Skeletal muscle satellite cell (primary cell): ENCODE measurements at regions not wholly inside any gene's neighbourhood (a gene's known extent, or its start where the extent isn't known, plus 50 kb on each side); places are given as distances from the start of the nearest gene placed in this dataset.

Source experiments
- H3K27me3 ChIP-seq: 2 replicates; pipeline ENCODE4 v1.7.0; 2013; ENCODE audit warnings: low read length; ENCODE audit not compliant: control insufficient read depth, insufficient read depth
- H3K36me3 ChIP-seq: 2 replicates; pipeline ENCODE4 v1.7.0; 2013; ENCODE audit warnings: mild to moderate bottlenecking, control low read depth, low read length; ENCODE audit not compliant: insufficient read depth
- H3K4me1 ChIP-seq: 2 replicates; pipeline ENCODE4 v1.7.0; 2013; ENCODE audit warnings: low read length; ENCODE audit not compliant: control insufficient read depth, insufficient read depth
- H3K4me2 ChIP-seq: 2 replicates; pipeline ENCODE4 v1.7.0; 2013; ENCODE audit warnings: mild to moderate bottlenecking, low read length
- H3K4me3 ChIP-seq: 2 replicates; pipeline ENCODE4 v1.7.0; 2013; ENCODE audit warnings: low read length
- H3K9ac ChIP-seq: 2 replicates; pipeline ENCODE4 v1.7.0; 2013; ENCODE audit warnings: mild to moderate bottlenecking, low read depth, low read length, moderate library complexity
- H3K9me3 ChIP-seq: replicated peaks from 2 replicates; pipeline ENCODE4 v1.7.0; 2013; ENCODE audit warnings: mild to moderate bottlenecking, control low read depth, low read length

DNA sequence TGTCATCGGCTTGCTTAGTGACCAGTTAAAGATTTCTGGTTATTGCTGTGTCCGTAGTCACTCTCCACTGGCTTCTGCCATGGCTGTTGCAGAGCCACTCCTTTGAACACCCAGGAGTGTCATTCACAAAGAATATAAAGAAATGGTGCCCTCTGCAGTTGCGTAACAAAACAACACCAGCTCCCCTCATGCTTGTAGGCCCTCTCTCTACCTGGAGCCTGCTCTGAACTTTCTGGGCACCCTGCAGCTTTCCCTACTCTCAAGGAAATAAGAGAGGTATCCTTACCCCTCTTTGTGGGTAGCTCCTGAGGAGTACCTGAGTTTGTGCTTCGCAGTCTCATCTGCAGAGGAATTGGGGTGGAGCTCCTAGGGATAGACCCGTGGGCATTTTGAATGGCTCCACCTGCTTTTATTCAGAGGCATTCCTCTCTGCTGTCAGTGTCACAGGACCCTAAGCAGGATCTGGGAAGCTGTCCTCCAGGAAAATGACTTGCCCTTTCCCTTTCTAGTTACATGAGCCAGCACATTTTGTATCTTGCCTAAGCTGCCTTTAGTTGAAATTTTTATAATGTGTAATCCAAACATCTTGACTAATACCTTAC is 97.2 kb upstream of the TMEM260 start:
- H3K9me3 ChIP-seq: no peaks in the 10 kb centered on the region
- no peak overlapping the region for H3K4me3 ChIP-seq
- peaks cover 15% of the 10 kb centered on the region for H3K27me3 ChIP-seq
- H3K36me3 ChIP-seq: no peaks in the 10 kb centered on the region
- no peak overlapping the region for H3K9ac ChIP-seq
- H3K4me1 ChIP-seq: peaks cover 7% of the 10 kb centered on the region
- H3K4me2 ChIP-seq: no peak overlapping the region

DNA sequence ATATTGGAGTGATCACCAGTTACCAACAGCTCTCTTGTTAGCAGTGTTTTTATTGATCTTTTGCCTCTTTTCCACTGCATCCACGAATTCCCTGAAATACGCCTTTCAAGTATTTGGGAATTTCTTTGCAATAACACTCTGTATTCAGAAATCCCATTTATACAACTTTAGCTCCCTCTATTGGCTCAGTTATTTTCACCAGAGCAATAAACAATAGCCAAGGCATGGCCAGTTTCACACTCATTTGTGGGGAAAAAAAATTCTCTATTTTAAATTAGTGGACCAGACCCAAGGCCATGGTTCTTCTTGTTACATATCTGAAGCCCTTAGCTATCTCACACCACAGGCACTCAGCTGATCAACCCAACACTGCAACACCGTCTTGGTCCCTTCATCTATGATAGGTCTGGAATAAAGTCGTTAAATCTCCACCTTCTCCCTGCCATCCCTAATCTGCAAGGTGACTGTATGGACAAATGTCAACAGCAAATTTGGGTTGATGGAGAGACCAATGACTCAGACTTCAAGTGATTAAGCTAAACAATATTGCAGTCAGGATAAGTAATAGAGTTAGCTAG is 92.4 kb upstream of the TMEM260 start:
- H3K4me2 ChIP-seq: no peak overlapping the region
- H3K9me3 ChIP-seq: no peaks in the 10 kb centered on the region
- peaks cover 8% of the 10 kb centered on the region for H3K4me1 ChIP-seq
- no peak overlapping the region for H3K4me3 ChIP-seq
- H3K27me3 ChIP-seq: peaks cover 4% of the 10 kb centered on the region
- no peak overlapping the region for H3K9ac ChIP-seq
- no peaks in the 10 kb centered on the region for H3K36me3 ChIP-seq

DNA sequence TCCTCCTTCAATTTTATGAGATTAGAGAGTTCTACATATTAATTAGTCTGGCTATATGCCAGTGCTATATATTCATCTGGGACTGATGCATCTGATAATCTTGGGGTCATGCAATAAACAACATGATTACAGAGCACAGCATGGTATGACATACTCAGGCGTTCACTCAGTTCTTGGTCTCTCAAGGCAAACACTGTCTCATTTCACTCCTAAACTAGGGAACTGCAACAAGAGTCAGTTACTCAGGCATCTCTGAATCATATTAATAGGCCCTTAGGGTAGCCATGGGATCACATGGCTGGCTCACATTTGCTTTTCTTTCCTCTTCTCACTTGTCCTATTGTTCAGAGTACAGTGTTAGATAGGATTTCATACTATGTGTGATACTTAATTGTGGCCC is 91.8 kb upstream of the TMEM260 start:
- H3K4me1 ChIP-seq: peaks cover 4% of the 10 kb centered on the region
- no peak overlapping the region for H3K4me2 ChIP-seq
- H3K4me3 ChIP-seq: no peak overlapping the region
- no peaks in the 10 kb centered on the region for H3K9me3 ChIP-seq
- H3K9ac ChIP-seq: no peak overlapping the region
- H3K36me3 ChIP-seq: no peaks in the 10 kb centered on the region
- H3K27me3 ChIP-seq: peaks cover 2% of the 10 kb centered on the region

DNA sequence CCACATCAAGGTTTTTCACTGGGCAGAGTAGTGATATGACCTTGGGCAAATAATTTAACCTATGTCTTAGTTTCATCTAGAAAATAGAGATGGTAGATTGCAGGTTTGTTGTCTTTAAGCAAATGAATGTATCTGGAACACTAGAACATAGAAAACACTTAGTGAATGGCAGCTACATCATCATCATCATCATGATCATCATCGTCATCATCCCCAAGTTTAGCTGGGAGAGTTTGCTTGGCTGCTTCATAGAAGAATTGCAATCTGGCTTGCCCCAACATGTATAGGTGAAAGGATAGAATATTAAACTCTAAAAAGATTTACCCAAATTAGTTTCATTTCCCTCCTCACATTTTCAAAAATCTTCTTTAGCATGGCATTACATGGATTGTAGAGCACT is 91.3 kb upstream of the TMEM260 start:
- Histone ChIP-seq H3K9me3 (no peaks in the 10 kb centered on the region), H3K4me2 (no peak overlapping the region), H3K9ac (no peak overlapping the region), H3K27me3 (peaks cover 8% of the 10 kb centered on the region), H3K36me3 (no peaks in the 10 kb centered on the region), H3K4me3 (no peak overlapping the region), H3K4me1 (peaks cover 4% of the 10 kb centered on the region)

DNA sequence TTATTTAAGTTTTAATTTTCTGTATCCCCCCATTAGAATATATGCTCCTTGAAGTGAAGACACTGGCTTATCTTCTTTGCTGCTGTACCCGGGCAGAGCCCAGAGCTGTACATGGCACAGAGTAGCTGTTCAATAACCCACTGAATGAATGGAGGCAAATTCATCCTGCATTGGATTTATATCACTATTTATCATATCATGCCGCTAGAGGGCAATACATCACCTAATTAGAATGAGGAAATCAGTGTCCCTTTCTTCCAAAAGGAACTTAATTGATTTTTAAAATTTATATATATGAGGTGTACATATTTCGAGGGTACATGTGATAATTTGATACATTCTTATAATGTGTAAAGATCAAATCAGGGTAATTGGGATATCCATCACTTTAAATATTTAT is 89.2 kb upstream of the TMEM260 start:
- H3K9ac ChIP-seq: no peak overlapping the region
- H3K4me3 ChIP-seq: no peak overlapping the region
- H3K4me1 ChIP-seq: peaks cover 4% of the 10 kb centered on the region
- no peaks in the 10 kb centered on the region for H3K9me3 ChIP-seq
- no peaks in the 10 kb centered on the region for H3K36me3 ChIP-seq
- H3K27me3 ChIP-seq: peaks cover 26% of the 10 kb centered on the region
- H3K4me2 ChIP-seq: no peak overlapping the region

DNA sequence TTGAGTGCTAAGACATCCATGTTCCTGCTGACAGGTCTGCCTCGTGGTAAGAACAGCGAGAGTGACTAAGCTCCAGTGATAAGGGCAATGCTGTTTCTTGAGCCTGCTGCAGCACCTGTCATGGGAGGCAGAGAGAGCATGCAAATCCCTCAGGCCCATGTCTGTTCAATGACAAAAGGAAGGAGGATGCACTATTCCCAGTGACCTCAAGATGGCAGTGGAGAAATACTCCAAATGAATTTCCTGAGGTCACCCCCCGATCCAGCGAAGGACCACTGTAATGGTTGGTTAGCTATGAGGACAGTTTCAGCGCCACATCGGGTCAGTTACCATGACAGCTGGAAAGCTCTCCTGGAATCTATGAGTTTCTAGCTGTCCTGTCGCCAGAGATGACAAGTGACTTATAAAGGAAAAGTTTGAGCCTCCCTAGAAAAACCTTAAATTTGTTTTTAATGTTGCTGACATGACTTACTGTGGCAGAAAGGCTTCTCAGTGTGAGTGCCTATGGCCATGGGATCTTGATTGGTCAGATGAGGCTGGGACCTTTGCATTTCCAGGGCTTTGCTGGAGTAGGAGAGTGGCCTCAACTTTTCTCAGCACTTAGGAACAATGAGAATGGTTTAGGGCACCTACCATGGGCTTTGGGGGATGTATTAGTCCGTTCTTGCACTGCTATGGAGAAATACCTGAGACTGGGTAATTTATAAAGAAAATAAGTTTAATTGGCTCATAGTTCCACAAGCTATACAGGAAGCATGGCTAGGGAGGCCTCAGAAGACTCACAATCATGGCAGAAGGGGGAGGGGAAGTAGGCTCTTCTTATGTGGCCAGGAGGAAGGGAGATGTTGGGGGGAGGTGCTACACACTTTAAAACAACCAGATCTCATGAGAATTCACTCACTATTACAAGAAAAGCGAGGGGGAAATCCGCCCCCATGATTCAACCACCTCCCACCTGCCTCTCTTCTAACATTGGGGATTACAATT is 88.0 kb upstream of the TMEM260 start:
- Histone ChIP-seq H3K36me3 (no peaks in the 10 kb centered on the region), H3K4me3 (no peak overlapping the region), H3K9me3 (no peaks in the 10 kb centered on the region), H3K4me2 (peak overlapping the region; percentile 59), H3K4me1 (peaks cover 4% of the 10 kb centered on the region), H3K9ac (no peak overlapping the region), H3K27me3 (peaks cover 26% of the 10 kb centered on the region)

- H3K27me3 ChIP-seq: peaks cover 29% of the 10 kb centered on the region
- H3K9ac ChIP-seq: no peak overlapping the region
- no peak overlapping the region for H3K4me2 ChIP-seq
- H3K9me3 ChIP-seq: no peaks in the 10 kb centered on the region
- no peaks in the 10 kb centered on the region for H3K36me3 ChIP-seq
- H3K4me1 ChIP-seq: no peaks in the 10 kb centered on the region
- no peak overlapping the region for H3K4me3 ChIP-seq
These were observed 85.4 kb upstream of the TMEM260 start for GRCh38 chr14:56494167-56494566.

DNA sequence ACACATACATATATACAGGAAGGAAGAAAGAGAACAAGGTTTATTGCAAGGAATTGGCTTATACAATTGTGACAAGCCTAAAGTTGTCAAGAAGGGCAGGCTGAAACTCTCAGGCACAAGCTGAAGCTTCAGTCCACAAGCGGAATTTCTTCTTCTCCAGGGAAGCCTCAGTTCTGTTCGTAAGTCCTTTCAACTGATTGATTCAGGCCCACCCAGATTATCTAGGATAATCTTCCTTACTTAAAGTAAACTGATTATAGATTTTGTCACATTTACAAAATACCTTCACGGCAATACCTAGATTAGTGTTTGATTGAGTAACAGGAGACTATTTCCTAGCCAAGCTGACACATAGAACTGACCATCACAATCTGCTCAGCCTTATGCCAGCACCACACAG is 81.5 kb upstream of the TMEM260 start:
- peaks cover 26% of the 10 kb centered on the region for H3K27me3 ChIP-seq
- no peak overlapping the region for H3K4me3 ChIP-seq
- no peaks in the 10 kb centered on the region for H3K36me3 ChIP-seq
- H3K4me2 ChIP-seq: no peak overlapping the region
- H3K9me3 ChIP-seq: no peaks in the 10 kb centered on the region
- H3K4me1 ChIP-seq: no peaks in the 10 kb centered on the region
- no peak overlapping the region for H3K9ac ChIP-seq

- Histone ChIP-seq H3K4me1 (no peaks in the 10 kb centered on the region), H3K9ac (no peak overlapping the region), H3K36me3 (no peaks in the 10 kb centered on the region), H3K9me3 (no peaks in the 10 kb centered on the region), H3K27me3 (peaks cover 19% of the 10 kb centered on the region), H3K4me2 (no peak overlapping the region), H3K4me3 (no peak overlapping the region)
These were observed 77.6 kb upstream of the TMEM260 start for GRCh38 chr14:56501909-56502530.

GRCh38 chr14:56505361-56505760 is 74.2 kb upstream of the TMEM260 start:
- H3K4me2 ChIP-seq: no peak overlapping the region
- H3K9me3 ChIP-seq: no peaks in the 10 kb centered on the region

DNA sequence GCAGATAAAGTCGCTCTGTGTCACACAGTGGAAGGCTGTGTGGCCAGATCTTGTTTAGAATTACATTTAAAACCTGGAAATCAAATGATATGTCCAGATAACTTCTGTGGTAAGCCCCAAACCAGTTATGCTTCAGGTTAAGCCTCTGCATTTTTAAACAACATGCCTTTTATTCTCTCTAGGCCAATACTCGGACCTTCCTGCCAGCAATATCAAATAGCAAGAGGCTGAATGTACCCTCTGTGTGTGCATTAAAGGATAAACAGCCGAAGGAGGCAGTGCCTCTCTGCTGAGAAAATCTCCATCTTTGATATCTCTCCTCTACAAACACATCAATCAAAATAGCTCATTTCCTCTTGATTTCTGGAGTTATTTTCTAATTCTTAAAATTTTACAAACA is 67.1 kb upstream of the TMEM260 start:
- H3K9ac ChIP-seq: no peak overlapping the region
- H3K27me3 ChIP-seq: peaks cover 20% of the 10 kb centered on the region
- no peaks in the 10 kb centered on the region for H3K9me3 ChIP-seq
- no peaks in the 10 kb centered on the region for H3K36me3 ChIP-seq
- no peak overlapping the region for H3K4me2 ChIP-seq
- H3K4me1 ChIP-seq: no peaks in the 10 kb centered on the region
- H3K4me3 ChIP-seq: no peak overlapping the region

More at GRCh38 chr14:56505361-56505760, 74.2 kb upstream of the TMEM260 start:
- Histone ChIP-seq H3K9ac (no peak overlapping the region), H3K4me3 (no peak overlapping the region), H3K36me3 (no peaks in the 10 kb centered on the region), H3K27me3 (peaks cover 14% of the 10 kb centered on the region), H3K4me1 (no peaks in the 10 kb centered on the region)
